A549 (cell line): ENCODE measurements at regions not wholly inside any gene's neighbourhood (a gene's known extent, or its start where the extent isn't known, plus 50 kb on each side); places are given as distances from the start of the nearest gene placed in this dataset.

Experiments used
- ATAC-seq, 2 experiments: fragments of 200-7000 bp in 1 of 2; fragments of >200 bp in 1 of 2; cut with Nextera tagmentation in 1 of 2; cut with Tn5 transposase in 1 of 2; 3 replicates each; pipeline versions ENCODE4 v1.8.0 to v1.9.1; 2018 to 2020; ENCODE audit warnings: mild to moderate bottlenecking in 1 of 2, moderate library complexity in 1 of 2
- CTCF ChIA-PET: fragments of 300-600 bp; sonication (Branson Sonifier 250); formaldehyde crosslinking; extraction: SDS; loops from one replicate; lab custom pipeline; 2021; ENCODE audit warnings: antibody characterized with exemption, inconsistent platforms; lab: Yijun Ruan, JAX
- POLR2A ChIA-PET: fragments of 350-600 bp; formaldehyde crosslinking; extraction: SDS; loops from one replicate; lab custom pipeline; 2021; ENCODE audit warnings: antibody characterized with exemption, inconsistent platforms; lab: Yijun Ruan, JAX
- DNase-seq, 2 experiments: peaks; one replicate each; pipeline versions ENCODE4 v3.0.0 to v3.0.0-alpha.2; 2011 to 2016; ENCODE audit warnings: low read depth in 1 of 2, low spot score in 1 of 2
- FAIRE-seq: peaks from 2 replicates; lab custom pipeline; 2011; peaks lifted over from hg19 to GRCh38; lab: Jason Lieb, UNC
- H3K27ac ChIP-seq, 2 experiments: fragments of >200 bp; sonication (Bioruptor Twin); formaldehyde crosslinking; 3 replicates each; pipeline ENCODE4 v1.5.1; 2016 to 2017
- H3K4me1 ChIP-seq: fragments of >200 bp; sonication (Bioruptor Twin); formaldehyde crosslinking; 3 replicates; pipeline ENCODE4 v1.6.1; 2016
- H3K4me2 ChIP-seq: fragments of >200 bp; sonication (Bioruptor Twin); formaldehyde crosslinking; 3 replicates; pipeline ENCODE4 v1.6.1; 2016
- H3K4me3 ChIP-seq: fragments of >200 bp; sonication (Bioruptor Twin); formaldehyde crosslinking; 3 replicates; pipeline ENCODE4 v1.5.1; 2016
- H3K9me3 ChIP-seq: fragments of >200 bp; sonication (Bioruptor Twin); formaldehyde crosslinking; 3 replicates; pipeline ENCODE4 v1.6.1; 2016
- BHLHE40 ChIP-seq: IDR thresholded peaks from 2 replicates; pipeline ENCODE4 v1.6.1; 2012; ENCODE audit warnings: low read depth, low read length, inconsistent platforms
- CBX2 ChIP-seq: fragments of 200-600 bp; sonication (generic); IDR thresholded peaks from 2 replicates; pipeline ENCODE4 v1.6.1; 2016; ENCODE audit warnings: low read depth, mild to moderate bottlenecking, borderline replicate concordance
- CHD2 ChIP-seq: fragments of 150-350 bp; IDR thresholded peaks from 2 replicates; pipeline ENCODE4 v1.6.1; 2014; ENCODE audit warnings: low read length; ENCODE audit not compliant: partially characterized antibody
- CHD4 ChIP-seq: fragments of 200-600 bp; sonication (generic); IDR thresholded peaks from 2 replicates; pipeline ENCODE4 v1.6.1; 2016; ENCODE audit warnings: antibody characterized with exemption, mild to moderate bottlenecking, borderline replicate concordance
- EHMT2 ChIP-seq: fragments of 200-600 bp; sonication (generic); IDR thresholded peaks from 2 replicates; pipeline ENCODE4 v1.6.1; 2016; ENCODE audit warnings: antibody characterized with exemption, low read depth, mild to moderate bottlenecking, moderate library complexity
- EP300 ChIP-seq, 2 experiments: fragments of >200 bp; sonication (Bioruptor Twin); formaldehyde crosslinking; IDR thresholded peaks; 2 replicates in 1 of 2; 3 replicates in 1 of 2; pipeline ENCODE4 v1.6.1; 2016 to 2017
- FOSB ChIP-seq: fragments of 250-450 bp; sonication (Bioruptor Pico); IDR thresholded peaks from 2 replicates; pipeline ENCODE4 v1.5.0; 2020; ENCODE audit warnings: mild to moderate bottlenecking, moderate library complexity
- FOSL2 ChIP-seq, 2 experiments: fragments of 450-650 bp in 1 of 2; fragments of >200 bp in 1 of 2; sonication (Bioruptor Twin) in 1 of 2; formaldehyde crosslinking; IDR thresholded peaks; 2 replicates each; pipeline versions ENCODE4 v1.5.0 to v1.6.1; 2016 to 2020; ENCODE audit warnings: mild to moderate bottlenecking in 1 of 2, moderate library complexity in 1 of 2
- GATA3 ChIP-seq: IDR thresholded peaks from 2 replicates; pipeline ENCODE4 v1.6.1; 2012; ENCODE audit warnings: borderline replicate concordance
- HEYL ChIP-seq: fragments of 250-450 bp; sonication (Bioruptor Pico); IDR thresholded peaks from 2 replicates; pipeline ENCODE4 v1.8.0; 2021; ENCODE audit warnings: mild to moderate bottlenecking, moderate library complexity
- HOXB5 ChIP-seq: fragments of 250-450 bp; sonication (Bioruptor Pico); IDR thresholded peaks from 2 replicates; pipeline ENCODE4 v1.5.0; 2020; ENCODE audit warnings: mild to moderate bottlenecking, moderate library complexity
- JUNB ChIP-seq: fragments of >200 bp; sonication (Bioruptor Twin); formaldehyde crosslinking; IDR thresholded peaks from 2 replicates; pipeline ENCODE4 v1.6.1; 2016
- KDM1A ChIP-seq: fragments of 200-600 bp; sonication (generic); IDR thresholded peaks from 2 replicates; pipeline ENCODE4 v1.6.1; 2016; ENCODE audit warnings: low read depth, mild to moderate bottlenecking
- MAFK ChIP-seq: fragments of 450-650 bp; IDR thresholded peaks from 2 replicates; pipeline ENCODE4 v1.6.1; 2014; ENCODE audit not compliant: partially characterized antibody
- MYC ChIP-seq: IDR thresholded peaks from 2 replicates; pipeline ENCODE4 v1.6.1; 2012; ENCODE audit warnings: mild to moderate bottlenecking, inconsistent platforms, low read length, improper control_type of control experiment, borderline replicate concordance
- NPAS2 ChIP-seq: fragments of 250-450 bp; sonication (Bioruptor Pico); IDR thresholded peaks from 2 replicates; pipeline ENCODE4 v1.8.0; 2022; ENCODE audit warnings: mild to moderate bottlenecking, moderate library complexity, borderline replicate concordance
- POLR2A ChIP-seq: IDR thresholded peaks from 2 replicates; pipeline ENCODE4 v1.6.1; 2012; ENCODE audit warnings: mild to moderate bottlenecking, low read length
- RAD21 ChIP-seq, 2 experiments: fragments of >200 bp in 1 of 2; sonication (Bioruptor Twin) in 1 of 2; formaldehyde crosslinking in 1 of 2; IDR thresholded peaks in 1 of 2; conservative IDR thresholded peaks in 1 of 2; 2 replicates in 1 of 2; 3 replicates in 1 of 2; pipeline ENCODE4 v1.6.1; 2012 to 2018; ENCODE audit warnings: inconsistent platforms in 1 of 2
- RCOR1 ChIP-seq: fragments of 150-350 bp; IDR thresholded peaks from 2 replicates; pipeline ENCODE4 v1.6.1; 2014; ENCODE audit warnings: antibody characterized with exemption, low read length, low read depth
- RFX5 ChIP-seq: fragments of 450-650 bp; IDR thresholded peaks from 2 replicates; pipeline ENCODE4 v1.7.1; 2014; ENCODE audit warnings: antibody characterized with exemption, mild to moderate bottlenecking, moderate library complexity
- RNF2 ChIP-seq: fragments of 200-600 bp; sonication (generic); IDR thresholded peaks from 2 replicates; pipeline ENCODE4 v1.6.1; 2016; ENCODE audit warnings: low read depth, mild to moderate bottlenecking, antibody characterized with exemption, moderate library complexity, borderline replicate concordance
- SREBF2 ChIP-seq: fragments of 450-650 bp; IDR thresholded peaks from 2 replicates; pipeline ENCODE4 v1.6.1; 2014; ENCODE audit warnings: mild to moderate bottlenecking, moderate library complexity
- TFCP2L1 ChIP-seq: fragments of 250-450 bp; sonication (Bioruptor Pico); IDR thresholded peaks from 2 replicates; pipeline ENCODE4 v1.5.0; 2021; ENCODE audit warnings: mild to moderate bottlenecking
- ZFP36 ChIP-seq: fragments of 450-650 bp; IDR thresholded peaks from 2 replicates; pipeline ENCODE4 v1.6.1; 2014; ENCODE audit warnings: borderline replicate concordance; ENCODE audit not compliant: partially characterized antibody
- ZSCAN20 ChIP-seq: fragments of 250-450 bp; sonication (Bioruptor Pico); IDR thresholded peaks from 2 replicates; pipeline ENCODE4 v1.8.0; 2022; ENCODE audit warnings: mild to moderate bottlenecking, moderate library complexity
- WGBS: methylation state at CpG from one replicate; pipeline ENCODE4 v1.1.6; 2017; ENCODE audit errors: missing lambda C conversion rate; 5-methylcytosine and 5-hydroxymethylcytosine counted together
- TF ChIP-seq, protein P1 (sequence below): fragments of 200-600 bp; sonication (generic); IDR thresholded peaks from 2 replicates; pipeline ENCODE4 v1.6.1; 2016; ENCODE audit warnings: antibody characterized with exemption, mild to moderate bottlenecking, moderate library complexity
- TF ChIP-seq, protein P2 (sequence below): IDR thresholded peaks from 2 replicates; pipeline ENCODE4 v1.6.1; 2012; ENCODE audit warnings: low read depth, borderline replicate concordance
- TF ChIP-seq, protein P3 (sequence below): fragments of >200 bp; sonication (Bioruptor Twin); formaldehyde crosslinking; IDR thresholded peaks from 2 replicates; pipeline ENCODE4 v1.6.1; 2016
- TF ChIP-seq, protein P4 (sequence below): fragments of 150-350 bp; IDR thresholded peaks from 2 replicates; pipeline ENCODE4 v1.6.1; 2014; ENCODE audit warnings: low read depth, mild to moderate bottlenecking, low read length
- TF ChIP-seq, protein P5 (sequence below): IDR thresholded peaks from 2 replicates; pipeline ENCODE4 v1.6.1; 2012
- TF ChIP-seq, protein P6 (sequence below): fragments of 250-450 bp; sonication (Bioruptor Pico); IDR thresholded peaks from 2 replicates; pipeline ENCODE4 v1.5.0; 2020; ENCODE audit warnings: low read depth, mild to moderate bottlenecking, moderate library complexity

DNA sequence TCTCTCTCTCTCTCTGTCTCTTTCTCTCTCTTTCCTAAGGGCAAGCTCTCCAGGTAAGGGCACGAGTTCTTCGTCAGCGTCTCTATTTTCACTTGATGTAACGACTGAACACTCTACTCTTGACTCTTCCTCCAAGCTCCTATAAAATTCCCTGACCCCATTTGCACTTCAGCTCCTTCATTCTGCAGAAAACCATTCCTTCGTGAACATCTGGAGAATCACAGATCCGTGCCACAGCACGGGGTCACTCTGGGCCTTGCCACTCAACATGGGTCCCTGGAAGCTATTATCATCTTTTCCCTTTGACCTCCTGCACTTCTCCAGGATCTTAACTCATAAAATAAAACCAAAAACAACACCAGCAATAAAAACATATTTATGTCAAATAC lies 112.0 kb upstream of the LNX1 start:
- ChIA-PET POLR2A (no interaction called here), CTCF (interaction anchor here (1.3 to 2.1 kb wide), 2 partner anchors 515 kb away, joined by 3 to 6 read pairs; no protein-coding TSS in a partner anchor)
- peak overlapping the region; percentile 74 to 81 for H3K27ac ChIP-seq
- FAIRE-seq (no peak), ATAC-seq (no peak), DNase-seq (no peak)
- peak overlapping the region; percentile 79 for H3K4me2 ChIP-seq
- peaks cover 27% of the 10 kb centered on the region for H3K4me1 ChIP-seq
- 77% methylated on average over 7 of the region's 7 CpGs for WGBS
- H3K4me3 ChIP-seq, result no peak overlapping the region
- no peak for TF ChIP-seq MYC
- TF ChIP-seq SREBF2, result no peak
- no peak for TF ChIP-seq NPAS2 (CRISPR knock-in tag)
- no peak for TF ChIP-seq CHD2
- no peak for TF ChIP-seq ZSCAN20 (CRISPR knock-in tag)
- TF ChIP-seq, protein P1, sequence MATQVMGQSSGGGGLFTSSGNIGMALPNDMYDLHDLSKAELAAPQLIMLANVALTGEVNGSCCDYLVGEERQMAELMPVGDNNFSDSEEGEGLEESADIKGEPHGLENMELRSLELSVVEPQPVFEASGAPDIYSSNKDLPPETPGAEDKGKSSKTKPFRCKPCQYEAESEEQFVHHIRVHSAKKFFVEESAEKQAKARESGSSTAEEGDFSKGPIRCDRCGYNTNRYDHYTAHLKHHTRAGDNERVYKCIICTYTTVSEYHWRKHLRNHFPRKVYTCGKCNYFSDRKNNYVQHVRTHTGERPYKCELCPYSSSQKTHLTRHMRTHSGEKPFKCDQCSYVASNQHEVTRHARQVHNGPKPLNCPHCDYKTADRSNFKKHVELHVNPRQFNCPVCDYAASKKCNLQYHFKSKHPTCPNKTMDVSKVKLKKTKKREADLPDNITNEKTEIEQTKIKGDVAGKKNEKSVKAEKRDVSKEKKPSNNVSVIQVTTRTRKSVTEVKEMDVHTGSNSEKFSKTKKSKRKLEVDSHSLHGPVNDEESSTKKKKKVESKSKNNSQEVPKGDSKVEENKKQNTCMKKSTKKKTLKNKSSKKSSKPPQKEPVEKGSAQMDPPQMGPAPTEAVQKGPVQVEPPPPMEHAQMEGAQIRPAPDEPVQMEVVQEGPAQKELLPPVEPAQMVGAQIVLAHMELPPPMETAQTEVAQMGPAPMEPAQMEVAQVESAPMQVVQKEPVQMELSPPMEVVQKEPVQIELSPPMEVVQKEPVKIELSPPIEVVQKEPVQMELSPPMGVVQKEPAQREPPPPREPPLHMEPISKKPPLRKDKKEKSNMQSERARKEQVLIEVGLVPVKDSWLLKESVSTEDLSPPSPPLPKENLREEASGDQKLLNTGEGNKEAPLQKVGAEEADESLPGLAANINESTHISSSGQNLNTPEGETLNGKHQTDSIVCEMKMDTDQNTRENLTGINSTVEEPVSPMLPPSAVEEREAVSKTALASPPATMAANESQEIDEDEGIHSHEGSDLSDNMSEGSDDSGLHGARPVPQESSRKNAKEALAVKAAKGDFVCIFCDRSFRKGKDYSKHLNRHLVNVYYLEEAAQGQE, result no peak
- no peak for TF ChIP-seq MAFK
- TF ChIP-seq ZFP36, result no peak
- TF ChIP-seq, protein P2, sequence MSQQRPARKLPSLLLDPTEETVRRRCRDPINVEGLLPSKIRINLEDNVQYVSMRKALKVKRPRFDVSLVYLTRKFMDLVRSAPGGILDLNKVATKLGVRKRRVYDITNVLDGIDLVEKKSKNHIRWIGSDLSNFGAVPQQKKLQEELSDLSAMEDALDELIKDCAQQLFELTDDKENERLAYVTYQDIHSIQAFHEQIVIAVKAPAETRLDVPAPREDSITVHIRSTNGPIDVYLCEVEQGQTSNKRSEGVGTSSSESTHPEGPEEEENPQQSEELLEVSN, result no peak
- TF ChIP-seq CHD4, result no peak
- no peak for TF ChIP-seq EP300 (IDR thresholded peaks at IDR 0.05)
- TF ChIP-seq RNF2, result no peak
- TF ChIP-seq RCOR1, result no peak
- TF ChIP-seq, protein P3, sequence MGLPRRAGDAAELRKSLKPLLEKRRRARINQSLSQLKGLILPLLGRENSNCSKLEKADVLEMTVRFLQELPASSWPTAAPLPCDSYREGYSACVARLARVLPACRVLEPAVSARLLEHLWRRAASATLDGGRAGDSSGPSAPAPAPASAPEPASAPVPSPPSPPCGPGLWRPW, result no peak
- no peak for TF ChIP-seq TFCP2L1
- TF ChIP-seq HEYL (CRISPR knock-in tag), result no peak
- no peak for TF ChIP-seq EHMT2
- H3K9me3 ChIP-seq, result no peaks in the 10 kb centered on the region

DNA sequence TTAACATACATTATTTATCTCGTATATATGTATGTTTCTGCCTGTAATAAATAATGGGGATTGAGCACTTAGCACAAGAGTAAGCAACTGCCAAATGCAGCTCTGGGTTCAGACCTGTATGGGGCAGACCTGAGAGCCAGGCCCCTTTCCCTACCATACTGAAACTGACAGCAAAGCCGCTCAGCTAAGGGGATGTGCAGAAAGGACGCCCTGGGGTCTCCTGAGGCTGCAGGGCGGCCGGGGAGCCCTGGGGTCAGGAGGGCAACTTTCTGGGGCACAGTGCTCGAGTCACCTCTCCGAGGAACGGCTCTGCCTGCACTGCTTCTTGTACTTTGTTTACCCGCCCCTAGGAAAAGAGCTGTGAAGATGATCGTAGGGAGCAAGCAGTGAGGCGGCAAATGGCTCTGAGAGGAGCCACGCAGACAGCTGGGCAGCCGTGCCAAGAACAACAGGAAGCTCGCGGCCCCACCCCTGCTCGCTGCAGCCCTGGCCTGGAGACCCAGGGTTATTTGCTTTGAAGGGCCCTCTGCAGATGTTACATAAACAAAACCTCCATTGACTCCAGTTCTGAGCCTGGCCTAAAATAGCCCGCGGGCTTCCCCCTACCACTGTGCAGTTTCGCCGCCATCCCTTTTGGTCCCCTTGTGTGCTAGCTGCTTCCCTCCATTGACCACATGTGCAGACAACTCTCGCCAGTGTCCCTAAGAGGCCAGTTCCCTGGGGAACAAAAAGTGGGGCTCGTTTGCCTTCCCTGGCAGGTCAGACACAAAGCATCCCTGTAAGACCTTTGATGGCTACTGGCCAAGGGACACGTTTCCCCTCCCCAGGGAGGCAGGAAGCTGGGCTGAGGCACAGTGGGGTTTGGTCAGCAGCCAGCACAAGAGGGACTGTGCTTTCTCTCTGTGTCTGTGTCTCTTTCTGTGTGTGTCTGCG lies 111.3 kb upstream of the LNX1 start:
- ChIA-PET POLR2A (no interaction called here), CTCF (interaction anchor here (1.2 to 2.1 kb wide), 2 partner anchors 9 to 516 kb away, joined by 4 to 6 read pairs; no protein-coding TSS in a partner anchor)
- H3K27ac ChIP-seq, result peak overlapping the region; percentile 74 to 81
- H3K4me2 ChIP-seq, result peak overlapping the region; percentile 79
- peak; percentile 10 to 70 for DNase-seq
- peak; percentile 93 for ATAC-seq
- H3K4me3 ChIP-seq, result peak overlapping the region; percentile 27; the same call in 2 of the 3 replicates
- H3K4me1 ChIP-seq, result peaks cover 27% of the 10 kb centered on the region
- H3K9me3 ChIP-seq, result no peaks in the 10 kb centered on the region
- 5% methylated on average over 22 of the region's 24 CpGs for WGBS
- no peak for FAIRE-seq
- no peak for TF ChIP-seq CBX2
- TF ChIP-seq, protein P4, sequence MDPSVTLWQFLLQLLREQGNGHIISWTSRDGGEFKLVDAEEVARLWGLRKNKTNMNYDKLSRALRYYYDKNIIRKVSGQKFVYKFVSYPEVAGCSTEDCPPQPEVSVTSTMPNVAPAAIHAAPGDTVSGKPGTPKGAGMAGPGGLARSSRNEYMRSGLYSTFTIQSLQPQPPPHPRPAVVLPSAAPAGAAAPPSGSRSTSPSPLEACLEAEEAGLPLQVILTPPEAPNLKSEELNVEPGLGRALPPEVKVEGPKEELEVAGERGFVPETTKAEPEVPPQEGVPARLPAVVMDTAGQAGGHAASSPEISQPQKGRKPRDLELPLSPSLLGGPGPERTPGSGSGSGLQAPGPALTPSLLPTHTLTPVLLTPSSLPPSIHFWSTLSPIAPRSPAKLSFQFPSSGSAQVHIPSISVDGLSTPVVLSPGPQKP, result no peak
- 0 out of 5 replicates have a peak, but pooled peaks of 1 of the 2 experiments have one; percentile 21 for TF ChIP-seq RAD21 (conservative IDR thresholded peaks at IDR 0.05 in 1 of 2, IDR thresholded peaks at IDR 0.05 in 1 of 2)
- no peak for TF ChIP-seq FOSL2 (IDR thresholded peaks at IDR 0.05)
- no peak for TF ChIP-seq FOSL2 (CRISPR knock-in tag; IDR thresholded peaks at IDR 0.05)
- TF ChIP-seq HOXB5 (CRISPR knock-in tag), result no peak
- 0 out of 2 replicates have a peak, but pooled peaks have one; percentile 15 for TF ChIP-seq GATA3
- TF ChIP-seq TFCP2L1, result no peak
- TF ChIP-seq BHLHE40, result no peak
- no peak for TF ChIP-seq KDM1A
- TF ChIP-seq POLR2A, result no peak
- TF ChIP-seq CHD2, result no peak
- TF ChIP-seq, protein P5, sequence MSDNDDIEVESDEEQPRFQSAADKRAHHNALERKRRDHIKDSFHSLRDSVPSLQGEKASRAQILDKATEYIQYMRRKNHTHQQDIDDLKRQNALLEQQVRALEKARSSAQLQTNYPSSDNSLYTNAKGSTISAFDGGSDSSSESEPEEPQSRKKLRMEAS, result peak; percentile 61
- TF ChIP-seq JUNB, result no peak
- TF ChIP-seq, protein P6, sequence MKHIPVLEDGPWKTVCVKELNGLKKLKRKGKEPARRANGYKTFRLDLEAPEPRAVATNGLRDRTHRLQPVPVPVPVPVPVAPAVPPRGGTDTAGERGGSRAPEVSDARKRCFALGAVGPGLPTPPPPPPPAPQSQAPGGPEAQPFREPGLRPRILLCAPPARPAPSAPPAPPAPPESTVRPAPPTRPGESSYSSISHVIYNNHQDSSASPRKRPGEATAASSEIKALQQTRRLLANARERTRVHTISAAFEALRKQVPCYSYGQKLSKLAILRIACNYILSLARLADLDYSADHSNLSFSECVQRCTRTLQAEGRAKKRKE (CRISPR knock-in tag), result no peak
- no peak for TF ChIP-seq FOSB
- no peak for TF ChIP-seq RFX5
